ENCODE measurements at regions not wholly inside any gene's neighbourhood (a gene's known extent, or its start where the extent isn't known, plus 50 kb on each side); places are given as distances from the start of the nearest gene placed in this dataset.
"Not testable (repeated sequence)": the region's sequence is repeated elsewhere in the genome, so short reads cannot be mapped to it uniquely, and the experiment has no call there.

- DNase-seq: no peak
Measured at GRCh38 chr7:29651477-29651876, 87.8 kb downstream of the PRR15 start.

- DNase-seq: no peak
Measured at GRCh38 chr7:29652556-29652955, 88.9 kb downstream of the PRR15 start.

GRCh38 chr7:29654340-29654739 lies 90.7 kb downstream of the PRR15 start:
- not testable (repeated sequence) for DNase-seq

- DNase-seq: no peak
Measured at GRCh38 chr7:29657288-29657687, 93.7 kb downstream of the PRR15 start.

GRCh38 chr7:29657856-29658255 lies 94.2 kb downstream of the PRR15 start:
- no peak for DNase-seq

GRCh38 chr7:29659213-29659612 lies 95.6 kb downstream of the PRR15 start:
- not testable (repeated sequence) for DNase-seq

GRCh38 chr7:29662899-29663298 lies 99.3 kb downstream of the PRR15 start:
- DNase-seq: not testable (repeated sequence)

GRCh38 chr7:29664999-29665398 lies 101.4 kb downstream of the PRR15 start:
- not testable (repeated sequence) for DNase-seq

- DNase-seq: not testable (repeated sequence)
Measured at GRCh38 chr7:29667096-29667669, 103.5 kb downstream of the PRR15 start.

- not testable (repeated sequence) for DNase-seq
Measured at GRCh38 chr7:29671286-29671685, 107.7 kb downstream of the PRR15 start.

- DNase-seq: not testable (repeated sequence)
Measured at GRCh38 chr7:29673635-29674034, 110.0 kb downstream of the PRR15 start.

- DNase-seq: not testable (repeated sequence)
Measured at GRCh38 chr7:29674626-29675025, 111.0 kb downstream of the PRR15 start.

GRCh38 chr7:29677254-29677653 lies 113.6 kb downstream of the PRR15 start:
- not testable (repeated sequence) for DNase-seq

- not testable (repeated sequence) for DNase-seq
Measured at GRCh38 chr7:29679963-29680362, 116.3 kb downstream of the PRR15 start.

- DNase-seq: not testable (repeated sequence)
Measured at GRCh38 chr7:29680601-29681000, 117.0 kb downstream of the PRR15 start.

- DNase-seq: not testable (repeated sequence)
Measured at GRCh38 chr7:29684151-29684786, 120.6 kb downstream of the PRR15 start.

- DNase-seq: peak; percentile 16
Measured at GRCh38 chr7:29684787-29685650, 121.3 kb upstream of the WIPF3 start.

- not testable (repeated sequence) for DNase-seq
Measured at GRCh38 chr7:29685651-29686271, 120.5 kb upstream of the WIPF3 start.

GRCh38 chr7:29690510-29690909 lies 115.8 kb upstream of the WIPF3 start:
- DNase-seq: not testable (repeated sequence)

- DNase-seq: not testable (repeated sequence)
Measured at GRCh38 chr7:29696402-29696801, 109.9 kb upstream of the WIPF3 start.

GRCh38 chr7:29699723-29700122 lies 106.6 kb upstream of the WIPF3 start:
- not testable (repeated sequence) for DNase-seq

GRCh38 chr7:29701540-29701939 lies 104.8 kb upstream of the WIPF3 start:
- not testable (repeated sequence) for DNase-seq

- not testable (repeated sequence) for DNase-seq
Measured at GRCh38 chr7:29703830-29704229, 102.5 kb upstream of the WIPF3 start.
